ENCODE measurements at regions not wholly inside any gene's neighbourhood (a gene's known extent, or its start where the extent isn't known, plus 50 kb on each side); places are given as distances from the start of the nearest gene placed in this dataset.

- peaks cover 0 to 2% (median 0%) of the 10 kb centered on the region in 3 donors for H3K27me3 ChIP-seq (ENCODE audit: insufficient read depth in 3 of 3, low read length in 2 of 3)
- no peak overlapping the region for H3K4me3 ChIP-seq
- H3K9me3 ChIP-seq = no peaks in the 10 kb centered on the region
- ATAC-seq (no peak), DNase-seq (no peak)
- no peak overlapping the region for H3K27ac ChIP-seq
- no peaks in the 10 kb centered on the region for H3K36me3 ChIP-seq (ENCODE audit: insufficient read depth in 1 of 2, low read depth in 1 of 2)
- intact Hi-C loops (cut with DNase I) = no loop called here
- H3K4me1 ChIP-seq = no peaks in the 10 kb centered on the region
- no peak for TF ChIP-seq CTCF (IDR thresholded peaks at IDR 0.05)
- WGBS, 3 donors = 48 to 97% (median 85%) methylated on average over 1 of the region's 1 CpG
Measured at GRCh38 chr4:173943547-173943946, 339.9 kb downstream of the FBXO8 start.

- H3K4me3 ChIP-seq = no peak overlapping the region
- no peak for ATAC-seq
- no peaks in the 10 kb centered on the region for H3K36me3 ChIP-seq (ENCODE audit: insufficient read depth in 1 of 2, low read depth in 1 of 2)
- H3K27ac ChIP-seq = no peak overlapping the region
- no peak for DNase-seq
- TF ChIP-seq CTCF (IDR thresholded peaks at IDR 0.05) = no peak
- intact Hi-C loops (cut with DNase I) = no loop called here
- H3K4me1 ChIP-seq = no peaks in the 10 kb centered on the region
- H3K9me3 ChIP-seq = no peaks in the 10 kb centered on the region
- WGBS, 3 donors = 27 to 39% (median 28%) methylated on average over 5 of the region's 5 CpGs
- peaks cover 0 to 2% (median 0%) of the 10 kb centered on the region in 3 donors for H3K27me3 ChIP-seq (ENCODE audit: insufficient read depth in 3 of 3, low read length in 2 of 3)
Measured at GRCh38 chr4:173940146-173940545, 343.3 kb downstream of the FBXO8 start.

- 59 to 68% (median 62%) methylated on average over 2 of the region's 2 CpGs for WGBS, 3 donors
- H3K36me3 ChIP-seq (ENCODE audit: insufficient read depth in 1 of 2, low read depth in 1 of 2) = no peaks in the 10 kb centered on the region
- ATAC-seq (no peak), DNase-seq (no peak)
- H3K27me3 ChIP-seq (ENCODE audit: insufficient read depth in 3 of 3, low read length in 2 of 3) = peaks cover 0 to 2% (median 0%) of the 10 kb centered on the region in 3 donors
- no peaks in the 10 kb centered on the region for H3K4me1 ChIP-seq
- H3K9me3 ChIP-seq = no peaks in the 10 kb centered on the region
- no peak for TF ChIP-seq CTCF (IDR thresholded peaks at IDR 0.05)
- H3K4me3 ChIP-seq = no peak overlapping the region
- intact Hi-C loops (cut with DNase I) = no loop called here
- no peak overlapping the region for H3K27ac ChIP-seq
Measured at GRCh38 chr4:173937631-173938270, 345.7 kb downstream of the FBXO8 start.

GRCh38 chr4:173936861-173937260 is 346.6 kb downstream of the FBXO8 start:
- H3K27me3 ChIP-seq (ENCODE audit: insufficient read depth in 3 of 3, low read length in 2 of 3) = peaks cover 0 to 2% (median 0%) of the 10 kb centered on the region in 3 donors
- intact Hi-C loops (cut with DNase I) = no loop called here
- no peak overlapping the region for H3K4me3 ChIP-seq
- no peaks in the 10 kb centered on the region for H3K9me3 ChIP-seq
- no peak overlapping the region for H3K27ac ChIP-seq
- no peaks in the 10 kb centered on the region for H3K4me1 ChIP-seq
- DNase-seq (no peak), ATAC-seq (no peak)
- no peaks in the 10 kb centered on the region for H3K36me3 ChIP-seq (ENCODE audit: insufficient read depth in 1 of 2, low read depth in 1 of 2)
- WGBS, 3 donors = 20 to 26% (median 22%) methylated on average over 1 of the region's 1 CpG
- TF ChIP-seq CTCF (IDR thresholded peaks at IDR 0.05) = no peak

Measured in psoas muscle (tissue), 7 donors.